KMS-11 (cell line): ENCODE measurements at regions not wholly inside any gene's neighbourhood (a gene's known extent, or its start where the extent isn't known, plus 50 kb on each side); places are given as distances from the start of the nearest gene placed in this dataset.

Experiments
- H2AFZ ChIP-seq: fragments of 200-600 bp; sonication (generic); 2 replicates; pipeline ENCODE4 v1.6.1; 2016; ENCODE audit warnings: antibody characterized with exemption, mixed run types, low read depth
- H3K27ac ChIP-seq: fragments of 200-600 bp; sonication (generic); 2 replicates; pipeline ENCODE4 v1.6.1; 2016; ENCODE audit warnings: mild to moderate bottlenecking, mixed run types
- H3K27me3 ChIP-seq: fragments of 200-600 bp; sonication (generic); 2 replicates; pipeline ENCODE4 v1.6.1; 2017; ENCODE audit warnings: mild to moderate bottlenecking, low read depth, mixed run types, moderate library complexity; ENCODE audit not compliant: insufficient read depth
- H3K36me3 ChIP-seq: fragments of 200-600 bp; sonication (generic); 2 replicates; pipeline ENCODE4 v1.6.1; 2017; ENCODE audit warnings: mild to moderate bottlenecking, mixed run types; ENCODE audit not compliant: insufficient read depth
- H3K4me1 ChIP-seq: fragments of 200-600 bp; sonication (generic); 2 replicates; pipeline ENCODE4 v1.6.1; 2016; ENCODE audit warnings: mild to moderate bottlenecking, low read depth, mixed run types; ENCODE audit not compliant: poor library complexity, severe bottlenecking
- H3K4me2 ChIP-seq: fragments of 200-600 bp; sonication (generic); 2 replicates; pipeline ENCODE4 v1.7.0; 2016; ENCODE audit warnings: mild to moderate bottlenecking, mixed run types
- H3K4me3 ChIP-seq: fragments of 200-600 bp; sonication (generic); IDR thresholded peaks from 2 replicates; pipeline ENCODE4 v1.6.1; 2017; ENCODE audit warnings: low read depth, low read length, mixed read lengths; ENCODE audit not compliant: insufficient read depth
- H3K79me2 ChIP-seq: fragments of 200-600 bp; sonication (generic); 2 replicates; pipeline ENCODE4 v1.6.1; 2016; ENCODE audit warnings: low read depth, mixed run types; ENCODE audit not compliant: insufficient read depth
- H3K9ac ChIP-seq: fragments of 200-600 bp; sonication (generic); 2 replicates; pipeline ENCODE4 v1.6.1; 2016; ENCODE audit warnings: mild to moderate bottlenecking, mixed run types
- H4K20me1 ChIP-seq: fragments of 200-600 bp; sonication (generic); 2 replicates; pipeline ENCODE4 v1.6.1; 2016; ENCODE audit warnings: mild to moderate bottlenecking, mixed run types; ENCODE audit not compliant: insufficient read depth
- CTCF ChIP-seq: fragments of 200-600 bp; sonication (generic); conservative IDR thresholded peaks from 2 replicates; pipeline ENCODE4 v1.6.1; 2017; ENCODE audit warnings: low read depth, mild to moderate bottlenecking, antibody characterized with exemption, low read length, moderate library complexity, mixed read lengths

- Histone ChIP-seq H3K4me1 (peaks cover 5% of the 10 kb centered on the region), H3K9ac (no peak overlapping the region), H3K27ac (no peak overlapping the region), H3K36me3 (no peaks in the 10 kb centered on the region), H3K27me3 (no peaks in the 10 kb centered on the region), H4K20me1 (no peaks in the 10 kb centered on the region), H3K79me2 (no peaks in the 10 kb centered on the region), H3K4me3 (no peak overlapping the region), H3K4me2 (no peak overlapping the region), H2AFZ (no peak overlapping the region)
- TF ChIP-seq CTCF, result no peak
These were observed 508.1 kb downstream of the NR2F1-AS1 start for GRCh38 chr5:93072831-93073459.

GRCh38 chr5:93071710-93072109 is 509.3 kb downstream of the NR2F1-AS1 start:
- Histone ChIP-seq H4K20me1 (no peaks in the 10 kb centered on the region), H3K36me3 (no peaks in the 10 kb centered on the region), H3K4me1 (no peaks in the 10 kb centered on the region), H3K9ac (no peak overlapping the region), H3K4me2 (no peak overlapping the region), H2AFZ (no peak overlapping the region), H3K27me3 (no peaks in the 10 kb centered on the region), H3K27ac (no peak overlapping the region), H3K79me2 (no peaks in the 10 kb centered on the region), H3K4me3 (no peak overlapping the region)
- TF ChIP-seq CTCF, result no peak

- H3K36me3 ChIP-seq, result no peaks in the 10 kb centered on the region
- H2AFZ ChIP-seq, result no peak overlapping the region
- no peak overlapping the region for H3K4me3 ChIP-seq
- H3K79me2 ChIP-seq, result no peaks in the 10 kb centered on the region
- no peak overlapping the region for H3K9ac ChIP-seq
- no peaks in the 10 kb centered on the region for H4K20me1 ChIP-seq
- no peaks in the 10 kb centered on the region for H3K4me1 ChIP-seq
- no peak overlapping the region for H3K27ac ChIP-seq
- TF ChIP-seq CTCF, result no peak
- H3K4me2 ChIP-seq, result no peak overlapping the region
- no peaks in the 10 kb centered on the region for H3K27me3 ChIP-seq
These were observed 510.1 kb downstream of the NR2F1-AS1 start for GRCh38 chr5:93070938-93071337.

- Histone ChIP-seq H3K4me2 (no peak overlapping the region), H3K36me3 (no peaks in the 10 kb centered on the region), H2AFZ (no peak overlapping the region), H3K4me3 (no peak overlapping the region), H3K27me3 (no peaks in the 10 kb centered on the region), H3K79me2 (no peaks in the 10 kb centered on the region), H3K4me1 (no peaks in the 10 kb centered on the region), H3K27ac (no peak overlapping the region), H4K20me1 (no peaks in the 10 kb centered on the region), H3K9ac (no peak overlapping the region)
- no peak for TF ChIP-seq CTCF
These were observed 511.7 kb downstream of the NR2F1-AS1 start for GRCh38 chr5:93069276-93069675.
